GM21576 (cell line): ENCODE measurements at regions not wholly inside any gene's neighbourhood (a gene's known extent, or its start where the extent isn't known, plus 50 kb on each side); places are given as distances from the start of the nearest gene placed in this dataset.

Experiments
- ATAC-seq: cut with Tn5 transposase; IDR thresholded peaks from one replicate; pipeline ENCODE4 v1.9.1; 2021; ENCODE audit warnings: mild to moderate bottlenecking, moderate library complexity; ENCODE audit not compliant: unreplicated experiment

DNA sequence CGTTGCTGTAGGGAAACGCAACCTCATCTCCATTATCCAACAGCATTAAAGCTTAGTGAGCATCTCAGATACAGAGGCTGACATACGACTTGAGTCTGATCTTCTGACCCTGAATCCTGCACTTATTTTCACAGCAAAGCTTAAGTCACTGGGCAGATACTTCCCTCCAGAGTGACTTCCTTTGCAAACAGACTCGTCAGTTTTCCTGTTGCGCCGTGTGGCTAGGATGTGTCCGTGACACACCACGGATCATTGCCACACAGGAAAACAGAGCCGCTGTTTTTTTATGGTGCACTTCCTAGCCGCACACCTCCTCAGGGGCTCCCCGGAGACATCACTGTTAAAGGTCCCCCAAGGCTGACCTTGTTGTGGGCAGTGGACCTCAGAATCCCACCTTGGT, 94.9 kb upstream of the MKI67 start:
- ATAC-seq, result no peak

- ATAC-seq, result no peak
Observed at GRCh38 chr10:128221807-128222206, 95.6 kb upstream of the MKI67 start.

DNA sequence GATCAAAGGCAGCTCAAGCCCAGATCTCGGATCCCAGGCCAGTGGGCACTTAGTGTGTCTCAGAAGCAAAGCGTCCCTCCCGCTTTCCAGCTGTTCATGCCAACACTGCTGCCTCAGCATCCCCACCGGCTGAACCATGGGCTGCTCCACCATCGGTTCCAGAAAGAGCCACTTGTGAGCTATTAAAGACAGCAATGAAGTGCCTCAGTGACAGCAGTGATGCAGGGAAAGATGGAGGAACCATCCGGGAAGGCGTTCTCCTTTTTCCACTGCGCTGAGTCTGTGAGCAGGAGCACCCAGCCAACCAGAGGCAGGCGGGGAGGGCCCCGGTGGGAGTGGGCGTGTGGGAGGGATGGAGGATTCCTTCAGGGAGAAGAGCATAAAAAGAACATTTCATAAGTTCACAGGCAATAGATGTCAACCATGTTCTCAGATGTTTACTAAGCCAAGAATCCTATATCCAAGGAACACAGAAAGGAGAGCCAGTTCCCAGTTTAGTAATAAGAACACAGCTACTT, 96.2 kb upstream of the MKI67 start:
- no peak for ATAC-seq

GRCh38 chr10:128230401-128230800, 104.2 kb upstream of the MKI67 start:
- ATAC-seq, result no peak

DNA sequence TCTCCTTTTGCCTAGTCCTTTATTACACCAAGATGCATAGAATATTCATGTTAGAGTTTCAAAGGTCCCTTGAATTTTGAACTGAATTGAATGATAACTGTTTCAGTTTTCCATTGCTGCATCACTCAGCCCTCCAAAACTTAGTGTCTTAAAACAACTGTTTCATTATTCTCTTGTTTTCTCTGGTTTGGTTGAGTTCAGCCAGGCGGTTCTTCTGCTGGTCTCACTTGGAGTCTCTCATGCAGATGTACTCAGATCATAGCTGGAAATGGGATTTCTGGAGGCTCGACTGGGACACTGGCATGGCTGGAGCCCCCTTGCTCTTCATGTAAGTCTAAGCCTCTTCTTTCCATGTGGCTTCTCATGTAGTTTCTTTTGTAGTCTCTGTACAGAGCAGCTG, 107.2 kb upstream of the MKI67 start:
- no peak for ATAC-seq

DNA sequence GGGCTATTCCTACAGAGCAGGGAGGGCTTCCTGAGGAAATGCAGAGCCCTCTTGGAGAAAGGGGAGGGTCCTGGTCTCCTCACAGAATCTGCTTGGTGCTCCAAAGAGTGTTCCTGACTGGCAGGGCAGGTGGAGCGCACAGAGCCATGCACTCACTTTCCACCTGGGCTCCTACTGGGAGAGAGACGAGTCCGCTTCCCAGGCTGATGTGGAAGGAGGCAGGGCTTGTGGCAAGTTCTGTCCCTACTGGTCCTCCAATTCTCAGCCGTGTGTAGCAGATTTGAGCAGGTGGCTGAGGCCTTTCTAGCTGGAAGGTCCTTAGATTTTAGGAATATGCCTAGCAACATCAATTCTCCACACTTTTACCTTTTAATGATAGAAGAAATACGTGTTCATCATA, 111.5 kb upstream of the MKI67 start:
- ATAC-seq, result no peak

- ATAC-seq, result no peak
Observed at GRCh38 chr10:128241023-128241422, 114.8 kb upstream of the MKI67 start.

DNA sequence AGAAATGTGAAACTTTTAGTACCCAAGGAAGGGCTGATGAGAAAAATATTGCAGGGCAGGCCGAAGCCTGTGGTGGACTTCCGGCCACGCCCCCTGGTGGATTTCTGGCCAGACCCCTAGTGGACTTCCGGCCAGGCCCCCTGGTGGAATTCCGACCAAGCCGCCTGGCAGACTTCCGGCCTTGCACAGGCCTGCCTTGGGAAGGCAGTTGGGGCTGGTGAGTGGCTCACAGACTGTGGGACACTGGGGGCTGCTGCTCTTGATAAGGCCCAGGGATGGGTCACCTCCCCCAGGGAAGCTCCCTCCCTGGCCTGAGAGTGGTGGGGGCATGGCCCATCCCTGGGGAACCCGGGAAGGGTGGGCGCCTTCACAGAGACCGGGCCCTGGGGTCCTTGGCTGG, 116.4 kb upstream of the MKI67 start:
- no peak for ATAC-seq

DNA sequence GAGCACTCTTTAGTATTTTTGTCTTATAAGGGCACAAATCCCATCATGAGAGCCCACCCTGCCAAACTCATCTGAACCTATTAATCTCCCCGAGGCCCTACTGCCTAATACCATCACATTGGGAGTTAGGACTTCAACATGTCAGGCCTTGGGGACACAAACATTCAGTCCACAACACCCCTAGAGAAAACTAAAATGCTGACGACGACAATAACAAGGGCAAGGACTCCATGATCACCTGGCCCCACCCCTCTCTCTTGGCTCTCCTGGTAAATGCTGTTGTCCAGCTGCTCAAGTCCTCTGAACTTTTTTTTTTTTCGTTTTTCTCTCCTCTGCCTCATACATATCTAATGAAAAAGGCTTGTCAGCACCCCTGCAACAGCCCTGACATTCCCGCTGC, 118.8 kb upstream of the MKI67 start:
- no peak for ATAC-seq

- no peak for ATAC-seq
Observed at GRCh38 chr10:128247576-128247975, 121.4 kb upstream of the MKI67 start.

- no peak for ATAC-seq
Observed at GRCh38 chr10:128254476-128254875, 128.3 kb upstream of the MKI67 start.

DNA sequence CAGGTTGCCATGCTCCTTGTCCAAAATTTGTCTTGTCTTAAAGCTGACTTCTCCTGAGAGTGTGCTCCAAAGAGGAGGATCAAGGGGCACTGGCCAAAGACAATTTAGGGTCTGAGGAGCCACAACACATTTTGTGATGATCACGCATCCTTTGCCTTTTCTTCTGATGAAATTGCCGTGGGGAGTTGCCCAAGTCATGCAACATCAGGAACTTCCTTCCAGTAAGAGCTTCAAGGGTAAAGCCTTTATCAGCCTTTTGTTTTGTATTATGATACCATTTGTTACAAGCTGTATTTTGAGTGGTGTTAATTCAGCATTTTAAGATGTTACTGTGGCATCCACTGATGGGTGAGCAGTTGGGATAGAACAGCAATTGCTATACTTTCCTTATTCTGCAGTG, 131.2 kb upstream of the MKI67 start:
- no peak for ATAC-seq

DNA sequence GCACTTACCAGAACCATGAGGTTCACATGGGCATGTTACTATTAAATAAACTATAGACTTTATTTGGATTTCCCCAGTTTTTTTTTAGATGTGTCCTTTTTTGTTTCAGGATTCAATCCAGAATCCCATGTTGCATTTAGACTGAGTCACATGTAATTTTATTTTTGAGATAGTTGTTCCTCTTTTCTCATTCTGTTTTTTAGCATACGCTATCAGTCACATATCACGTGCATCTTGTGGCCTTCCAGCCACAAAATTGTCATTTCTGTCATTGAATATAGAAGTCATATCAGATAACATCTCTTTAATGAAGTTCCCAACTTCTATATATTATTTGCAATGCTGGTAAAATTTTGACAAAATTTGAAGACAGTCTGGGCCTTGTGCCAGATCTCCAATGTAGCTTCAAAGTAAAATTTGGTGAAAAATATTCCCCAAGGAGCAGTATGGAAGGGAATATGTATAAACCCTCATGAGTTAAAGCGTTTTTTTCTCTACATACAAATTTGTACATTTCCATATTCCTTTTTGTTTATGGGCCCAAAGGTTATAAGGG, 132.3 kb upstream of the MKI67 start:
- ATAC-seq, result no peak

- ATAC-seq, result no peak
Observed at GRCh38 chr10:128263891-128264688, 137.9 kb upstream of the MKI67 start.

DNA sequence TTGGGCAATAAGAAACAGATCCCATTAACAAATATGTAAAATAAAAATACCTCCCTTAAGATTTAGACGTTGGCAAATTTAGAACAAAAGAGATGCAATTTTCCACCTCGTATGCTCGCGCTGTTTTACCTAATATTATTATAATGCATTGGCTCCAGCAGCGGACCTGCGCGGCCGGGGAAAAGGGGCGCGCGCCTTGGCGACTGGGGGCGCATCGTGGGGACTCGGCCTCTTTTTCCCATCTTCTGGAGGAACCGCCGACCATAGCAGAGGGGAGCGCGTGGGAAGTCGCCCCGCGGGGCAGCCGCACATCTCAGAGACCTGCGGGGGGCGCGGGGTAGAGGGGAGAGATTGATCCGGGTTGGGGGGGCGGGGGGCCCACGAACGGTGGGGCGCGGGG, 139.4 kb upstream of the MKI67 start:
- no peak for ATAC-seq

GRCh38 chr10:128267581-128267980, 141.4 kb upstream of the MKI67 start:
- ATAC-seq, result no peak

DNA sequence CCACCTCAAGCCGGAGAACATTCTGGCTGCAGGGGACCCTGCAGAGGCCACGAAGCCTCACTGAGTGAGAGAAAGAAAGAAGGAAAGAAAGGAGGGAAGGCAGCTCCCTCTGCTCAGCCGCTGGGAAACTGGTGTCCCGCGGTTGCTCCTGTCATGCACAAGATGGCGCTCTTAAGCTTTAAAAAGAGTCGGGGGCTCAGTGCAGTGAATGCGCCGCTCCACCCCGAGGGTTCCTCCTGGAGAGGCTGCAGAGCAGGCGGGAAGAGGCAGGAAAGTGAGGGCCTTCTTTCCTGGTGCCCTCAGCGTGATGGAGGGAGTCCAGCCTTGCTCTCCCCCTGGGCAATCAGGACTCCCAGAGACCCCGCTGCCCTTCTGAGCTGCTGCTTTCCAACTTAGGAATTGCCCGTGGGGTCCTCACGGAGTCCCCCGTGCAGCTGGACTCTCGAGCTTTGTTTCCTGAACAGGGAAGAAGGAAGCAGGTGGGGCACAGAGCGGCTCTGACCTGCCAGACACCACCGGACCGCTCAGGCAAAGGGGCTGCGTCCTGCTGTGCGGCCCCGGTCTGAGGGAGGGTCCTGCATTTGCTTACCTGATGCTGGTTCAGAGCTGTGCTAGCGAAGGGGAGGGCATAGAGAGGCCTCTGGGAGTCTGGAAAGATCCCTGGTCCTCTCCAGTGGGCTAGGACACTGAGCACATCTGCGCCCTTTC, 141.9 kb upstream of the MKI67 start:
- ATAC-seq, result no peak

GRCh38 chr10:128274938-128275337, 148.7 kb upstream of the MKI67 start:
- ATAC-seq, result peak; percentile 60

DNA sequence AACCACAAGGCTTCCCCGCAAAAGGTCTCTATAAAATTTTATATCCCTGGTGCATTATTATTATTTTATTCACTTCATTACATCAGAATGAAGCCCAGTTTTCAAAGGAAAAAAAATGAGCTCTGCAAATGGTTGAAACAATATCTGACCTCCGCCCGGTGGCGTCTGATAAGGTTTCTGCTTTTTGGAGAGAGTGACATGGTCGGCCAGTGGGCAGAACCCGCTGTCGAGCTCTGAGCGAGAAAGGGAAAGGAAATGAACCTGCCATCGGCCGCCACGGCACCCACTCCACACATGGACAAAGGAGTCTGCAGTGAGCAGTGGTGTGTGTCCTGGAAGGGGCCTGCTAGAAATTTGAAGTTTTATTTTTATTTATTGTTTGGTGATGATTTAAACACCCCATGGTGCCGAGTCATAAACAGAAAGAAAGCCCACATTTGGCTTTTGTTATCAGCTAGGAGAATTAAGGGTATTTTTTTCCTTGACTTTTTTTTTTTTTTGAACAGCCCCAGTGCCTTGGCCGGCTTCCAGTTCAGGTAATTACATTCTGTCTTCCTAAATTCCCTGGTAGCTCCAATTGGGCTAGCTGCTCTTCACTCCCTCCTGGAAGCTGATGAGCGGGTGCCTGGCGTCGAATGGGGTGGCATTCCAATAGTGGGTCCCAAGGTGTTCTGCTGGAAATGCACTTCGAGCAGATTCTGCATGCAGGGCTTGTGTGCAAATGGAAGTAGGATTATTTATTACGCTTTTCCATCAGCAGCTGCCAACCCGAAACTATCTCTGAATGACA, 149.4 kb upstream of the MKI67 start:
- ATAC-seq, result no peak

DNA sequence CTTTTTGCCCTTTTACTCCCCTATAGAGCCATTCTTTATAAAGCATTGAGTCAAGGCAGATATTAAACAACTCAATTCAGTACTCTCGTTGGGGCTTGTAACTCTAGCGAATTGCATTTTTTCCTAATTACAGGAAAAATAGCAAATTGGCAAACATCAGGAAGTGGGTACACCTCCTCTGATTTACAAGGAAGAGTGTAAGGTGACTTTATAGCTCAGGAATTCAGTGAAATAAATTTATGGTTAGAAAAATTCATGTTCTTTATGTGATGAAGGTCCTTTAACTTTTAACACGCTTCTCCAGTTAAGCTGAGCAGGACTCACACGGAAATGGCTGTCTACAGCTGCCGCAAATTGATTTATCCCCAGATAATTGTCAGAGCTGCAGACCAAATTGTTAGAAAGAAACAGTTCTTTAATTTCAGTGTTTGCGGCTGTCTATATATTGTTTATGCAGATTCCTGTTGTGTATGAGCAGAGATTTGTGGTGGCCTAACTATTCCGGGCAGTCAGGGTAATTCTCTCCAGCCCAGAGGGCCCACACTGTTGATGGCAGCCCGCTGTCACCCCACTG, 151.1 kb upstream of the MKI67 start:
- ATAC-seq, result no peak

- ATAC-seq, result no peak
Observed at GRCh38 chr10:128278362-128278761, 152.1 kb upstream of the MKI67 start.
